Gastrocnemius medialis (tissue), 4 donors: ENCODE measurements at regions not wholly inside any gene's neighbourhood (a gene's known extent, or its start where the extent isn't known, plus 50 kb on each side); places are given as distances from the start of the nearest gene placed in this dataset.

Experiments used
- POLR2A ChIP-seq, 2 donors: fragments of 450-650 bp; IDR thresholded peaks; one replicate each; pipeline ENCODE4 v1.6.1; 2017; ENCODE audit warnings: antibody characterized with exemption in 2 of 2, mild to moderate bottlenecking in 2 of 2, moderate library complexity in 2 of 2
- TF ChIP-seq, protein P1 (sequence below), 5 experiments: fragments of 450-650 bp in 3 of 5; fragments of 200-600 bp in 2 of 5; sonication (generic) in 2 of 5; IDR thresholded peaks in 4 of 5; conservative IDR thresholded peaks in 1 of 5; 1 replicate in 4 of 5; 2 replicates in 1 of 5; pipeline ENCODE4 v1.5.1; 2016 to 2019; ENCODE audit warnings: antibody characterized with exemption in 5 of 5, mild to moderate bottlenecking in 3 of 5, moderate library complexity in 3 of 5

DNA sequence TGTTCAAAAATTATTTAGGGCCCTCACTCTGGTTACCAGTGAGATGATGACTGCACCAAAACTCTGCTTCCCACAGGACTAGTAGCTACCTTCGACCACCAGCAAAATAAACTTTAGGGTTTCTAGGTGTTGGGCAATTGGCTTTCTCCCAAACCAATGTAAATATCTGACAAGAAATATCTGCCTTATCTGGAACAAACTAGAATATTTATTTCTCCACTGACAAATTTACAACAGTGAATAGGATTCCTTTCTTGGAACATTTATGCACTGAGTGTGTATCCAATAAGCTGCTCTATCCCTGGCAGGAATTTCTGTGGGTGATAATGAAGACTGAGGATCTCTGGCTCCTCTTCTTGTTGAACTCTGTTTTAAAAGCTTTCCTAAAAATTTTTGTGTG is 148.6 kb downstream of the SLC6A15 start:
- TF ChIP-seq, protein P1, sequence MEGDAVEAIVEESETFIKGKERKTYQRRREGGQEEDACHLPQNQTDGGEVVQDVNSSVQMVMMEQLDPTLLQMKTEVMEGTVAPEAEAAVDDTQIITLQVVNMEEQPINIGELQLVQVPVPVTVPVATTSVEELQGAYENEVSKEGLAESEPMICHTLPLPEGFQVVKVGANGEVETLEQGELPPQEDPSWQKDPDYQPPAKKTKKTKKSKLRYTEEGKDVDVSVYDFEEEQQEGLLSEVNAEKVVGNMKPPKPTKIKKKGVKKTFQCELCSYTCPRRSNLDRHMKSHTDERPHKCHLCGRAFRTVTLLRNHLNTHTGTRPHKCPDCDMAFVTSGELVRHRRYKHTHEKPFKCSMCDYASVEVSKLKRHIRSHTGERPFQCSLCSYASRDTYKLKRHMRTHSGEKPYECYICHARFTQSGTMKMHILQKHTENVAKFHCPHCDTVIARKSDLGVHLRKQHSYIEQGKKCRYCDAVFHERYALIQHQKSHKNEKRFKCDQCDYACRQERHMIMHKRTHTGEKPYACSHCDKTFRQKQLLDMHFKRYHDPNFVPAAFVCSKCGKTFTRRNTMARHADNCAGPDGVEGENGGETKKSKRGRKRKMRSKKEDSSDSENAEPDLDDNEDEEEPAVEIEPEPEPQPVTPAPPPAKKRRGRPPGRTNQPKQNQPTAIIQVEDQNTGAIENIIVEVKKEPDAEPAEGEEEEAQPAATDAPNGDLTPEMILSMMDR (IDR thresholded peaks at IDR 0.05 in 4 of 5, conservative IDR thresholded peaks at IDR 0.05 in 1 of 5), result no peak
- TF ChIP-seq POLR2A (IDR thresholded peaks at IDR 0.05), result no peak
